Activated CD8-positive, alpha-beta T cell treated with anti-CD3 and anti-CD28 coated beads, Interleukin-2, amount 10 ng/mL, durations not matched to agents 7 days and 5 days (primary cell): ENCODE measurements at regions not wholly inside any gene's neighbourhood (a gene's known extent, or its start where the extent isn't known, plus 50 kb on each side); places are given as distances from the start of the nearest gene placed in this dataset.

ENCODE experiments used
- ATAC-seq: fragments of 150-1000 bp; cut with Tn5 transposase; one replicate; pipeline ENCODE4 v1.10.0; 2021; ENCODE audit warnings: moderate library complexity
- CTCF ChIA-PET: fragments of 350-600 bp; sonication (Branson Sonifier 250); formaldehyde crosslinking; loops from one replicate; lab custom pipeline; 2021; ENCODE audit warnings: antibody characterized with exemption; lab: Charles Lee
- POLR2A ChIA-PET: fragments of 350-600 bp; sonication (Branson Sonifier 250); formaldehyde crosslinking; loops from one replicate; lab custom pipeline; 2021; ENCODE audit warnings: antibody characterized with exemption; lab: Charles Lee
- DNase-seq: peaks from one replicate; pipeline ENCODE4 v3.0.0-alpha.2; 2020
- H3K27ac Mint-ChIP-seq: one replicate; pipeline ENCODE4 v1.8.0; 2021; ENCODE audit warnings: mild to moderate bottlenecking, mixed read lengths
- H3K27me3 Mint-ChIP-seq: one replicate; pipeline ENCODE4 v1.8.0; 2021; ENCODE audit warnings: low read depth, mixed read lengths
- H3K36me3 Mint-ChIP-seq: one replicate; pipeline ENCODE4 v1.8.0; 2021; ENCODE audit warnings: low read depth, mixed read lengths
- H3K4me1 Mint-ChIP-seq: one replicate; pipeline ENCODE4 v1.8.0; 2021; ENCODE audit warnings: low read depth, mixed read lengths
- H3K4me3 Mint-ChIP-seq: one replicate; pipeline ENCODE4 v1.8.0; 2021; ENCODE audit warnings: mild to moderate bottlenecking, mixed read lengths
- H3K9me3 Mint-ChIP-seq: one replicate; pipeline ENCODE4 v1.8.0; 2022; ENCODE audit warnings: mixed read lengths; ENCODE audit not compliant: insufficient read depth

DNA sequence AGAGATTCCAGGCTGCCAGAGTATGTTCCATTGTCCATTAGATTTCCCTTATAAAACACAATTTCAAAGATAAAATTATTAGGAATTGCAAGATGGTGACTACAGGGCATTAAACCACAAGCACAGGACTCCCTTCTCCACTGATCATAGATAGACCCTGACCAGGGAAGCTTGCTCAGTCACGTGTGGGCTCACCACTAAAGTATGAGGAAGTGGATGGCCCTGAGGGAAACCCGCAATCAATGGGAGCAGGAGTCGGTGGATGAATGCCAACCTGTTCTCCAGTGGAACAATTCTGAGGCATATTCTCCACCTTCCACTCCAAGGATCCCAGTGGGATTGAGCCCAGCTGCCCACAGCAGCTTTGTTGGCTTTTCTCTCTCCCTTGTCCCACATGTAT is 515.7 kb downstream of the BCOR start:
- POLR2A ChIA-PET, result no interaction called here
- Mint-ChIP-seq H3K27me3 (no peaks in the 10 kb centered on the region), H3K36me3 (no peaks in the 10 kb centered on the region), H3K27ac (no peak overlapping the region), H3K4me1 (peaks cover 13% of the 10 kb centered on the region), H3K4me3 (no peak overlapping the region), H3K9me3 (no peaks in the 10 kb centered on the region)
- ATAC-seq, result no peak
- CTCF ChIA-PET, result no interaction called here
- DNase-seq, result no peak

- Mint-ChIP-seq H3K4me3 (no peak overlapping the region), H3K4me1 (peaks cover 12% of the 10 kb centered on the region), H3K27ac (no peak overlapping the region), H3K36me3 (no peaks in the 10 kb centered on the region), H3K27me3 (no peaks in the 10 kb centered on the region), H3K9me3 (no peaks in the 10 kb centered on the region)
- DNase-seq (no peak), ATAC-seq (no peak)
- POLR2A ChIA-PET, result no interaction called here
- CTCF ChIA-PET, result no interaction called here
These were observed 514.8 kb downstream of the BCOR start for GRCh38 chrX:39582976-39583375.

GRCh38 chrX:39585808-39586207 is 511.9 kb downstream of the BCOR start:
- no peaks in the 10 kb centered on the region for H3K36me3 Mint-ChIP-seq
- no peaks in the 10 kb centered on the region for H3K27me3 Mint-ChIP-seq
- POLR2A ChIA-PET, result no interaction called here
- DNase-seq, result no peak
- H3K4me3 Mint-ChIP-seq, result no peak overlapping the region
- ATAC-seq, result no peak
- CTCF ChIA-PET, result no interaction called here
- H3K9me3 Mint-ChIP-seq, result no peaks in the 10 kb centered on the region
- H3K27ac Mint-ChIP-seq, result no peak overlapping the region
- no peaks in the 10 kb centered on the region for H3K4me1 Mint-ChIP-seq

DNA sequence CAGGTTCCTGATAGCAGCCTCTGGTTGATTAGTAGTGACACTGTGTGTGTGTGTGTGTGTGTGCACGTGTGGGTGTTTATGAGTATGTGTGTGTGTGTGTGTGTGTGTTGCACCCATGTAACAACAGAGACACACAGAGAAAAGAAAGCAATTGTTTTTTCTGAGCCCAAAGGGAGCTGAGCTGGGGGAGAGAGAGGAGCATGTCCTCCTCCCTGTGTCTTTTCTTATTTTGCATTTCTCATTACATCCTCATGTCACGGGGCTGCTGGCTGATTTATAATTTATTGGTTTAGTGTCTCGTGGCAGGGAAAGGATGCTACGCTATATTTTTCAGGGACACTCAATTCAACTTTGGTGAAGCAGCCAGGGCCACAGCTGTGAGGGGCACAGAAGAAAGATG is 511.4 kb downstream of the BCOR start:
- ChIA-PET CTCF (no interaction called here), POLR2A (no interaction called here)
- H3K27me3 Mint-ChIP-seq, result no peaks in the 10 kb centered on the region
- no peak for DNase-seq
- no peaks in the 10 kb centered on the region for H3K4me1 Mint-ChIP-seq
- H3K4me3 Mint-ChIP-seq, result no peak overlapping the region
- no peaks in the 10 kb centered on the region for H3K36me3 Mint-ChIP-seq
- ATAC-seq, result no peak
- no peaks in the 10 kb centered on the region for H3K9me3 Mint-ChIP-seq
- H3K27ac Mint-ChIP-seq, result no peak overlapping the region

DNA sequence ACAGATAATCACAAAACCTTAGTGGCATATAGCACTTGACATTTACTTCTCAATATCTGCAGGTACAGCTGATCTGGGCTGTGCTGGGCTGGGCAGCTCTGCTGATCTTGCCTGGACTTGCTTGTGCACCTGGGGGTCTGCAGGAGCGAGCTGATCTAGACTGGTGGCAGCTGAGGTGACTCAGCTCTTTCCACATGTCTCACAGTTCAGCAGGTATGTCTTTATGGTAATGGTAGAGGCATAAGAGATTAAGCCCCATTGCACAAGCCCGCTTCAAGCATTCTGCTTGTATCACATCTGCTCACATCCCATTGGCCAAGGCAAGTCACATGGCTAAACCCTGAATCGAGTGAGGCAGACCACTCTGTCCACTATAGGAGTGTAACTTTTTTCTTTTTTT is 506.7 kb downstream of the BCOR start:
- no peaks in the 10 kb centered on the region for H3K36me3 Mint-ChIP-seq
- POLR2A ChIA-PET, result no interaction called here
- CTCF ChIA-PET, result no interaction called here
- H3K27me3 Mint-ChIP-seq, result no peaks in the 10 kb centered on the region
- H3K9me3 Mint-ChIP-seq, result no peaks in the 10 kb centered on the region
- no peak overlapping the region for H3K27ac Mint-ChIP-seq
- H3K4me3 Mint-ChIP-seq, result no peak overlapping the region
- ATAC-seq, result no peak
- no peak for DNase-seq
- no peaks in the 10 kb centered on the region for H3K4me1 Mint-ChIP-seq

DNA sequence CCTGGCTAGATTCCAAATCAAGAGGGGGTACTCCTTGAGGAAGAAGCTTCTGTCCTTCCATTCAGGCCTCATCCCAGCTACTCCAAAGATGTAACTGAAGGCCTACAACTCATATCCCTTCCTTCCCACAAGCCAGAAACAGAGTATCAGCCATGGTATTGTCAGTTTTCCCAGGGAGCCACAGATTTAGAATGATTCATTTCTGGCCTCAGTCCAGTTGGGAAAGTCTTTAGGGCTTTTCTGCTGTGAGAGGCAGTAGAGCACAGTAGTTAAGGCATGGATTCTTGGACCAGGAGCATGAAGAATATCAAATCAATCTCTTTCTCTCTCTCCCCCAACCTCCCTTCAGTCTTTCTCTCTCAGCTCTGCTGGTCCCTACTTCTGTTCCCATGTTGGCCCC is 505.0 kb downstream of the BCOR start:
- no peak overlapping the region for H3K27ac Mint-ChIP-seq
- POLR2A ChIA-PET, result no interaction called here
- CTCF ChIA-PET, result no interaction called here

DNA sequence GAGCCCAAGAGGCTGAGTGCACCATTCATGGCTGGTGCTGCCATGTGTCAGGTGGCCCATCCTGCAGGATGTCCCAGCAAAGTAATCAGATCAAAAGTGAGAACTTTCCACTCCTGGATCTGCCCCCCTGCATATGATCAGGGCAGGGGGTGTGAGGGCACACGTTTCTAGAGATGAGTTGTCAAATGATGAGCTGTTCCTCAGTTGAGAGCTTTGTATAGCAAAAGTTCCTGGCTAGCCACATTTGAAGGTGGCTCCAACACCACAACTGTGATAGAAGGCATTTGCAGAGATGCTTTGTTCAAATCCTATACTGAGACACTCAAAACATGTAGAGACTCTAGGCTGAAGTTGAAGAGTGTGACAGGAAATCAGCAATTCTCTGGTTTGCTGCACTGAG is 501.8 kb downstream of the BCOR start:
- no peak for ATAC-seq

More for the DNA sequence above, 505.0 kb downstream of the BCOR start:
- H3K4me3 Mint-ChIP-seq, result no peak overlapping the region
- no peaks in the 10 kb centered on the region for H3K27me3 Mint-ChIP-seq
- H3K36me3 Mint-ChIP-seq, result no peaks in the 10 kb centered on the region
- no peaks in the 10 kb centered on the region for H3K9me3 Mint-ChIP-seq
- no peaks in the 10 kb centered on the region for H3K4me1 Mint-ChIP-seq
- no peak for DNase-seq
- ATAC-seq, result no peak

GRCh38 chrX:39596437-39596836 is 501.3 kb downstream of the BCOR start:
- ATAC-seq (no peak), DNase-seq (no peak)
- Mint-ChIP-seq H3K27ac (no peak overlapping the region), H3K4me1 (peaks cover 2% of the 10 kb centered on the region), H3K27me3 (no peaks in the 10 kb centered on the region), H3K36me3 (no peaks in the 10 kb centered on the region), H3K4me3 (no peak overlapping the region), H3K9me3 (no peaks in the 10 kb centered on the region)
- ChIA-PET CTCF (no interaction called here), POLR2A (no interaction called here)

More for the DNA sequence above, 501.8 kb downstream of the BCOR start:
- H3K36me3 Mint-ChIP-seq, result no peaks in the 10 kb centered on the region
- CTCF ChIA-PET, result no interaction called here
- no peaks in the 10 kb centered on the region for H3K27me3 Mint-ChIP-seq
- no peak overlapping the region for H3K4me3 Mint-ChIP-seq
- H3K4me1 Mint-ChIP-seq, result peaks cover 2% of the 10 kb centered on the region
- DNase-seq, result no peak
- POLR2A ChIA-PET, result no interaction called here
- H3K27ac Mint-ChIP-seq, result no peak overlapping the region
- no peaks in the 10 kb centered on the region for H3K9me3 Mint-ChIP-seq

- H3K4me3 Mint-ChIP-seq, result no peak overlapping the region
- no peaks in the 10 kb centered on the region for H3K27me3 Mint-ChIP-seq
These were observed 498.4 kb downstream of the BCOR start for GRCh38 chrX:39599339-39599738.

GRCh38 chrX:39600222-39600621 is 497.5 kb downstream of the BCOR start:
- DNase-seq, result no peak

More at GRCh38 chrX:39599339-39599738, 498.4 kb downstream of the BCOR start:
- CTCF ChIA-PET, result no interaction called here
- ATAC-seq (no peak), DNase-seq (no peak)
- Mint-ChIP-seq H3K4me1 (peaks cover 2% of the 10 kb centered on the region), H3K9me3 (no peaks in the 10 kb centered on the region), H3K27ac (no peak overlapping the region), H3K36me3 (no peaks in the 10 kb centered on the region)
- POLR2A ChIA-PET, result no interaction called here

GRCh38 chrX:39601231-39602177 is 496.3 kb downstream of the BCOR start:
- H3K9me3 Mint-ChIP-seq, result no peaks in the 10 kb centered on the region
- ChIA-PET CTCF (no interaction called here), POLR2A (no interaction called here)
- H3K36me3 Mint-ChIP-seq, result no peaks in the 10 kb centered on the region
- H3K4me3 Mint-ChIP-seq, result no peak overlapping the region
- DNase-seq, result no peak
- H3K27me3 Mint-ChIP-seq, result no peaks in the 10 kb centered on the region
- no peak for ATAC-seq
- H3K27ac Mint-ChIP-seq, result no peak overlapping the region
- peaks cover 2% of the 10 kb centered on the region for H3K4me1 Mint-ChIP-seq

More at GRCh38 chrX:39600222-39600621, 497.5 kb downstream of the BCOR start:
- Mint-ChIP-seq H3K36me3 (no peaks in the 10 kb centered on the region), H3K9me3 (no peaks in the 10 kb centered on the region), H3K4me1 (peaks cover 2% of the 10 kb centered on the region), H3K27ac (no peak overlapping the region), H3K27me3 (no peaks in the 10 kb centered on the region), H3K4me3 (no peak overlapping the region)
- ATAC-seq, result no peak
- ChIA-PET CTCF (no interaction called here), POLR2A (no interaction called here)

- H3K4me3 Mint-ChIP-seq, result no peak overlapping the region
- no peaks in the 10 kb centered on the region for H3K9me3 Mint-ChIP-seq
- POLR2A ChIA-PET, result no interaction called here
- no peak overlapping the region for H3K27ac Mint-ChIP-seq
- H3K4me1 Mint-ChIP-seq, result peaks cover 2% of the 10 kb centered on the region
- no peak for DNase-seq
- CTCF ChIA-PET, result no interaction called here
- no peaks in the 10 kb centered on the region for H3K27me3 Mint-ChIP-seq
- ATAC-seq, result no peak
- H3K36me3 Mint-ChIP-seq, result no peaks in the 10 kb centered on the region
These were observed 495.6 kb downstream of the BCOR start for GRCh38 chrX:39602195-39602594.
